ENCODE measurements at regions not wholly inside any gene's neighbourhood (a gene's known extent, or its start where the extent isn't known, plus 50 kb on each side); places are given as distances from the start of the nearest gene placed in this dataset.
"Not testable (repeated sequence)": the region's sequence is repeated elsewhere in the genome, so short reads cannot be mapped to it uniquely, and the experiment has no call there.

GRCh38 chr4:100872811-100873210, 355.0 kb upstream of the EMCN start:
- H3K27ac ChIP-seq: no peak overlapping the region
- intact Hi-C loops (cut with DNase I): no loop called here
- no peak for TF ChIP-seq POLR2A (IDR thresholded peaks at IDR 0.05)
- TF ChIP-seq CTCF (IDR thresholded peaks at IDR 0.05): no peak
- no peaks in the 10 kb centered on the region for H3K27me3 ChIP-seq
- H3K4me3 ChIP-seq: no peak overlapping the region
- H3K9me3 ChIP-seq: no peaks in the 10 kb centered on the region
- ATAC-seq (no peak), DNase-seq (no peak)
- no peaks in the 10 kb centered on the region for H3K36me3 ChIP-seq
- 82% methylated on average over 3 of the region's 3 CpGs for WGBS (ENCODE audit: insufficient coverage, low coverage, low lambda C conversion rate, missing lambda C conversion rate)
- H3K4me1 ChIP-seq: no peaks in the 10 kb centered on the region

- ATAC-seq: peak in 2 of 4 donors; percentile 34 to 53
- DNase-seq: no peak
- Histone ChIP-seq H3K9me3 (no peaks in the 10 kb centered on the region), H3K4me1 (no peaks in the 10 kb centered on the region), H3K27me3 (no peaks in the 10 kb centered on the region), H3K36me3 (no peaks in the 10 kb centered on the region), H3K4me3 (no peak overlapping the region), H3K27ac (no peak overlapping the region)
- intact Hi-C loops (cut with DNase I): no loop called here
- WGBS (ENCODE audit: insufficient coverage, low coverage, low lambda C conversion rate, missing lambda C conversion rate): 94% methylated on average over 5 of the region's 8 CpGs
- TF ChIP-seq POLR2A (IDR thresholded peaks at IDR 0.05): no peak
- no peak for TF ChIP-seq CTCF (IDR thresholded peaks at IDR 0.05)
Observed at GRCh38 chr4:100870940-100871772, 353.3 kb upstream of the EMCN start.

GRCh38 chr4:100869276-100869675, 351.5 kb upstream of the EMCN start:
- Histone ChIP-seq H3K9me3 (no peaks in the 10 kb centered on the region), H3K27me3 (no peaks in the 10 kb centered on the region), H3K27ac (no peak overlapping the region), H3K4me1 (no peaks in the 10 kb centered on the region), H3K36me3 (no peaks in the 10 kb centered on the region), H3K4me3 (no peak overlapping the region)
- intact Hi-C loops (cut with DNase I): no loop called here
- no peak for ATAC-seq
- TF ChIP-seq POLR2A (IDR thresholded peaks at IDR 0.05) (no peak), CTCF (IDR thresholded peaks at IDR 0.05) (no peak)
- no peak for DNase-seq
- 100% methylated on average over 1 of the region's 1 CpG for WGBS (ENCODE audit: insufficient coverage, low coverage, low lambda C conversion rate, missing lambda C conversion rate)

GRCh38 chr4:100868281-100868680, 350.5 kb upstream of the EMCN start:
- H3K4me3 ChIP-seq; H3K27me3 ChIP-seq; H3K9me3 ChIP-seq; H3K36me3 ChIP-seq; intact Hi-C loops (cut with DNase I); H3K27ac ChIP-seq; DNase-seq; H3K4me1 ChIP-seq; ATAC-seq: not testable (repeated sequence)
- WGBS (ENCODE audit: insufficient coverage, low coverage, low lambda C conversion rate, missing lambda C conversion rate): no CpG with 5 or more reads among the region's 4 CpGs

GRCh38 chr4:100852326-100852725, 334.5 kb upstream of the EMCN start:
- H3K27me3 ChIP-seq: no peaks in the 10 kb centered on the region
- WGBS (ENCODE audit: insufficient coverage, low coverage, low lambda C conversion rate, missing lambda C conversion rate): 63% methylated on average over 1 of the region's 1 CpG

More at GRCh38 chr4:100852326-100852725, 334.5 kb upstream of the EMCN start:
- TF ChIP-seq CTCF (IDR thresholded peaks at IDR 0.05) (no peak), POLR2A (IDR thresholded peaks at IDR 0.05) (no peak)
- no peaks in the 10 kb centered on the region for H3K4me1 ChIP-seq
- ATAC-seq (no peak), DNase-seq (no peak)
- intact Hi-C loops (cut with DNase I): no loop called here
- no peaks in the 10 kb centered on the region for H3K9me3 ChIP-seq
- no peaks in the 10 kb centered on the region for H3K36me3 ChIP-seq
- no peak overlapping the region for H3K27ac ChIP-seq
- no peak overlapping the region for H3K4me3 ChIP-seq

Measured in right lobe of liver (tissue), 6 donors.